BLaER1 treated with 17β-estradiol and CSF1 and Interleukin-3, amounts not matched to agents 10 nM and 100 nM (cell line): ENCODE measurements at regions not wholly inside any gene's neighbourhood (a gene's known extent, or its start where the extent isn't known, plus 50 kb on each side); places are given as distances from the start of the nearest gene placed in this dataset.

ENCODE experiments used
- H3K27ac ChIP-seq, 11 experiments: shearing (Covaris generic); formaldehyde crosslinking; 2 replicates each; pipeline ENCODE4 v1.8.1; 2022
- H3K27me3 ChIP-seq, 11 experiments: shearing (Covaris generic); formaldehyde crosslinking; 2 replicates each; pipeline ENCODE4 v1.8.1; 2022
- H3K36me3 ChIP-seq, 11 experiments: shearing (Covaris generic); formaldehyde crosslinking; 2 replicates each; pipeline ENCODE4 v1.8.1; 2022
- H3K4me1 ChIP-seq, 10 experiments: shearing (Covaris generic); formaldehyde crosslinking; 2 replicates each; pipeline ENCODE4 v1.8.1; 2022
- H3K4me2 ChIP-seq, 11 experiments: shearing (Covaris generic); formaldehyde crosslinking; 2 replicates each; pipeline ENCODE4 v1.8.1; 2022
- H3K4me3 ChIP-seq, 10 experiments: shearing (Covaris generic); formaldehyde crosslinking; 2 replicates each; pipeline ENCODE4 v1.8.1; 2022
- H3K9ac ChIP-seq, 11 experiments: shearing (Covaris generic); formaldehyde crosslinking; 2 replicates each; pipeline ENCODE4 v1.8.1; 2022
- H3K9me3 ChIP-seq, 11 experiments: shearing (Covaris generic); formaldehyde crosslinking; replicated peaks in 1 of 11; 2 replicates each; pipeline ENCODE4 v1.8.1; 2022
- H4K20me1 ChIP-seq, 11 experiments: shearing (Covaris generic); formaldehyde crosslinking; 2 replicates each; pipeline ENCODE4 v1.8.1; 2022
- Cebpa-rat ChIP-seq, 11 experiments: shearing (Covaris generic); IDR thresholded peaks; 2 replicates each; pipeline ENCODE4 v1.8.1; 2022

DNA sequence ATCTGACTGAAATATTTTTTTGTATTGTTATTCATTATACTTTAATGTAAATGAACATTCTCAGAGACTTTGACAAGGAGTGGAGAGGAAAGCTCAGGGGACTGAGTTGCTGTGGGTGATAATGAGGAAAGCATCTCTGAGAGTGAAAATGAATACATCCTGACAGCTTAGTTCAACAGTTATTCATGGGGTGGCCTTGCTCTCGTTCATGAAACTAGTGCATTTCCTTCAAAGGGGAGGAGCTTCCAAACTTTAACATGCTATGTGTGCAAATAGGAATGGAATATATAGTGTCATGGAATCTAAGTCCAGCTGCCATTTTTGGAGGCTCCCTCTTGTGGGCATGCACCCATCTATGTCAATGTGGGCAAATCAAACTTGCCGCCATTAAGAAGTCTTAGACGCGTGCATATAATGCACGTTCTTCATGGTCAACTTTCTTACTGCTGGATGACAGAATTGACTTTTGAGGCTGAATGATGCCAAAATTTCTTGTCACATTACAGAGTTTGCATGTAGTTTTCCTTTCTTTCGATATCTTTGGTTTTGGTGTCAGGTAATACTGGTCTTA lies 124.3 kb upstream of the TMEM170B start:
- no peak for TF ChIP-seq Cebpa-rat (IDR thresholded peaks at IDR 0.05)
- no peaks in the 10 kb centered on the region for H3K27me3 ChIP-seq
- H3K4me3 ChIP-seq = no peak overlapping the region
- peak overlapping the region in 3 of 11 experiments; percentile 21 to 63 (median 54); a peak in 4 of 22 replicates for H3K9ac ChIP-seq
- peak overlapping the region in 6 of 11 experiments; percentile 9 to 89 (median 38); a peak in 10 of 22 replicates for H3K4me2 ChIP-seq
- H3K36me3 ChIP-seq = peaks cover 0 to 6% (median 0%) of the 10 kb centered on the region in 11 experiments; a peak in 1 of 22 replicates
- H4K20me1 ChIP-seq = no peaks in the 10 kb centered on the region
- peak overlapping the region in 4 of 11 experiments; percentile 24 to 89 (median 74); a peak in 7 of 22 replicates for H3K27ac ChIP-seq
- H3K9me3 ChIP-seq = peaks cover 20 to 25% (median 22%) of the 10 kb centered on the region in 11 experiments
- H3K4me1 ChIP-seq = peaks cover 13 to 67% (median 22%) of the 10 kb centered on the region in 10 experiments; a peak in 19 of 20 replicates

DNA sequence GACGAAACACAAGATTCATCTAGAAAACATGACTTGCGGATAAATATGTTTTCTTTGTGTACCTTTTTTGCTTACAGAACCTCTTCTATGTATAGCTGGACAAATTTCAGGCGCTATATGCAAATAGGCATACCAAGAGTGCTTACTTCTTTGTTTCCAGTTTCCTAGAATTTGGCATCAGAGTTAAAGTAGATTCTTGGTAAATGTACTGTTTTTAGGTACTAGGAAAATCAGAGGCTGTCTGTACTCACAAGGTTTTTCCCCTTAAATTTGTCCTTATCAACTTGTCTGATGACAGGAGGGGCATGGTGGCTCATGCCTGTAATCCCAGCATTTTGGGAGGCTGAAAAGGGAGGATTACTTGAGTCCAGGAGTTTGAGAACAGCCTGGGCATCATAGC lies 124.9 kb upstream of the TMEM170B start:
- peaks cover 16 to 22% (median 20%) of the 10 kb centered on the region in 11 experiments for H3K9me3 ChIP-seq
- H3K9ac ChIP-seq = peak overlapping the region in 2 of 11 experiments; percentile 63 to 64; a peak in 3 of 22 replicates
- H3K36me3 ChIP-seq = peaks cover 0 to 6% (median 0%) of the 10 kb centered on the region in 11 experiments; a peak in 1 of 22 replicates
- H3K4me1 ChIP-seq = peaks cover 13 to 69% (median 22%) of the 10 kb centered on the region in 10 experiments; a peak in 19 of 20 replicates
- TF ChIP-seq Cebpa-rat (IDR thresholded peaks at IDR 0.05) = no peak
- H3K27me3 ChIP-seq = no peaks in the 10 kb centered on the region
- no peaks in the 10 kb centered on the region for H4K20me1 ChIP-seq
- H3K27ac ChIP-seq = peak overlapping the region in 4 of 11 experiments; percentile 24 to 89 (median 74); a peak in 7 of 22 replicates
- peak overlapping the region in 7 of 11 experiments; percentile 13 to 89 (median 44); a peak in 9 of 22 replicates for H3K4me2 ChIP-seq
- no peak overlapping the region for H3K4me3 ChIP-seq

DNA sequence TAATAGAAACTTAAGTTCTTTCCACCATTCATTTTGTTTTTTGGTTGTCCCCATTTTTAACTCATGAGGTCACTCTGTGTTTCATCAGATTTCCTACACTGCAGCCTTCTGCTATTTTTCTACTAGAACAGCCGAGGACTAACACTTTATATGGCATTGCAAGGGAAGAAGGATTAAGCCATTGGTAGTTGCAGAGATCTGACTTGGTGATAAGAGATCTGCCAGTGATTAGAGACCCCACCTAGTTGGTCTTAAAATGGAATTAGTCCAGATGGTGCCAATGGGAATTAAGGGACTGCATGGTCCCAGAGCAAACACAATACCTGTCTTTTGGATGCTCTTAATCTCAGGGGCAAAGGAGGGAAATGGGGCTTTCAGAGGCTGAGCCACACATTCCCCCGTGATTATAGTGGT lies 125.5 kb upstream of the TMEM170B start:
- Histone ChIP-seq H3K27me3 (no peaks in the 10 kb centered on the region), H3K4me2 (peak overlapping the region; percentile 13 to 89 (median 44); a peak in 20 of 22 replicates)

DNA sequence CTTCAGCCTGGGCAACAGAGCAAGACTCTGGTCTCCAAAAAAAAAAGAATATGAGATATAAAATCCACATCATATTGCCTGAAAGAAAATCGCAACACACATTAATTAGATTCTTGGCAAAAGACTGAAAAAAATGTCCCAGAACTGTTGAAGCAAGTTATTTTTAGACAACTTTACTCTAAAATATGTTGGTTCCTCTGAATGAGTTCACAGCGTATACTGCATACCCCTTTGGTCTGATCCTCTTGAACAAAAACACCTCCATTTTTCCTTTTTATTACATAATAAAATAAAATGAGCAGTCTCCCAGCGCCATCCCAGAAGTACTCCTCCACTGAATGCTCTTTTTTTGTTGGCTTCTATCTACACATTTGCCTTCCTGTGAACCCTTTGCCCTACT lies 126.0 kb upstream of the TMEM170B start:
- H3K36me3 ChIP-seq = no peaks in the 10 kb centered on the region
- H3K27me3 ChIP-seq = no peaks in the 10 kb centered on the region
- TF ChIP-seq Cebpa-rat (IDR thresholded peaks at IDR 0.05) = no peak
- H3K9me3 ChIP-seq = peaks cover 6 to 12% (median 10%) of the 10 kb centered on the region in 11 experiments
- H3K4me3 ChIP-seq = no peak overlapping the region
- peaks cover 13 to 79% (median 22%) of the 10 kb centered on the region in 10 experiments; a peak in 19 of 20 replicates for H3K4me1 ChIP-seq
- H3K4me2 ChIP-seq = peak overlapping the region; percentile 13 to 89 (median 44); a peak in 20 of 22 replicates
- peak overlapping the region in 3 of 11 experiments; percentile 68 to 89 (median 80); a peak in 6 of 22 replicates for H3K27ac ChIP-seq
- no peaks in the 10 kb centered on the region for H4K20me1 ChIP-seq
- peak overlapping the region in 2 of 11 experiments; percentile 63 to 64; a peak in 2 of 22 replicates for H3K9ac ChIP-seq

More for the DNA sequence above, 125.5 kb upstream of the TMEM170B start:
- peaks cover 13 to 75% (median 22%) of the 10 kb centered on the region in 10 experiments; a peak in 19 of 20 replicates for H3K4me1 ChIP-seq
- H4K20me1 ChIP-seq = no peaks in the 10 kb centered on the region
- TF ChIP-seq Cebpa-rat (IDR thresholded peaks at IDR 0.05) = no peak
- H3K36me3 ChIP-seq = peaks cover 0 to 3% (median 0%) of the 10 kb centered on the region in 11 experiments; a peak in 1 of 22 replicates
- H3K4me3 ChIP-seq = no peak overlapping the region
- peaks cover 10 to 16% (median 14%) of the 10 kb centered on the region in 11 experiments for H3K9me3 ChIP-seq
- peak overlapping the region in 2 of 11 experiments; percentile 63 to 64; a peak in 3 of 22 replicates for H3K9ac ChIP-seq
- peak overlapping the region in 3 of 11 experiments; percentile 68 to 89 (median 80); a peak in 6 of 22 replicates for H3K27ac ChIP-seq

DNA sequence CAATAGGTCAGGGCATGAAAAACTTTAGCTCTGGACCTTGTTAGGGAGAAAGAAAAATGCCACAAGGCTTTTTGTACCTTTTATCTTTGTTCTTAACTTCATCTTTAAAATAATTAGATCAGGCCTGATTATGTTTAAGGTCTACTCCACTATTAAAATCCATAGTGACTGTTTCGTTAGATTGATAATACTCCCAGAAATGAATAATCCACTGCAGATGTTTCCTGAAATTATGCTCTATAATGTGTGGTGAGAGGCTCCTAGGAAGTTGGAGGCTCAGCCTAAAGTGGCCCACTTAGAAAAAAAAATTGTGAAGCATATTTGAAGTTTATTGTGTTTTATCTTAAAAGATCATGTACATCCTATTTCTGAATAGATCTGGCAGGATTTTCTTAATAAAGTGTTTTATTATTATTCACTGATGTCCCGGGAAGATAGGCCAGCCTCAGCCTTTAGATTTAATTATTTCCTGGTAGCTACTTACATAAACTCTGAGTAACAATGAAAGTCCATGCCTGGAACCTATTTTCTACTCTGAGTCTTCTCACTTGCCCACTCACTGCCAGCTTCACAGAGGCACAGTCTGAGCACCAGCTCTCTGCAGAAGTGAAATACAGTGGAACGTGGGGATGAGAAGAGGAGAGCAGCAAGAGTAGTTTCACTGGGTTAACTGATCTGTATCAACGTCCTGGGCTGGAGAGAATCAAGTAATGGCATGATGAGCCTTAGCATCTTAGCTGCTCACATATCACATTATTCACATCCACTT lies 126.8 kb upstream of the TMEM170B start:
- peak overlapping the region in 4 of 11 experiments; percentile 7 to 89 (median 62); a peak in 7 of 22 replicates for H3K4me2 ChIP-seq
- no peak overlapping the region for H3K4me3 ChIP-seq
- no peak for TF ChIP-seq Cebpa-rat (IDR thresholded peaks at IDR 0.05)
- no peaks in the 10 kb centered on the region for H3K27me3 ChIP-seq
- peaks cover 0 to 3% (median under 1%) of the 10 kb centered on the region in 11 experiments; a peak in 9 of 22 replicates for H3K9me3 ChIP-seq
- H4K20me1 ChIP-seq = no peaks in the 10 kb centered on the region
- no peaks in the 10 kb centered on the region for H3K36me3 ChIP-seq
- H3K4me1 ChIP-seq = peaks cover 13 to 88% (median 24%) of the 10 kb centered on the region in 10 experiments
- peak overlapping the region in 2 of 11 experiments; percentile 25 to 46; a peak in 2 of 22 replicates for H3K9ac ChIP-seq
- H3K27ac ChIP-seq = peak overlapping the region in 3 of 11 experiments; percentile 35 to 89 (median 80); a peak in 6 of 22 replicates

DNA sequence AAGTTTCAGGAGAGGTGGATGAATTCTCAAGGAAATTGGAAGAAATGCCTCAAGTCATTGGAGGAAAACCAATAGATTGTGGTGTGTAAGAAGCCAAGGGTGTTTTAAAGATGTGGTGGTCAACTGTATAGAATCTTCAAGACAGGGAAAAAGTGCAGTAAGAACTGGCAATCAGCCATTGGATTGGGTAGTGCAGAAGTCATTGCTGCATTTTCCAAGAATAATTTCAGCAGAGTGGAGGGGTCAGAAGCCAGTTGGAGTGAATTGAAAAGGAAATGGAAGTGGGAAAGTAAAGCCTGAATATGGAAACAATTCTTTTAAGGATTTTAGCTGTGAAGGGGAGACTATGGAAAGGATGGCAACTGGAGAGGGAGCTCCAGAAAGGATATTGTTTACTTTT lies 128.2 kb upstream of the TMEM170B start:
- H3K4me2 ChIP-seq = peak overlapping the region in 2 of 11 experiments; percentile 28 to 39; a peak in 2 of 22 replicates

DNA sequence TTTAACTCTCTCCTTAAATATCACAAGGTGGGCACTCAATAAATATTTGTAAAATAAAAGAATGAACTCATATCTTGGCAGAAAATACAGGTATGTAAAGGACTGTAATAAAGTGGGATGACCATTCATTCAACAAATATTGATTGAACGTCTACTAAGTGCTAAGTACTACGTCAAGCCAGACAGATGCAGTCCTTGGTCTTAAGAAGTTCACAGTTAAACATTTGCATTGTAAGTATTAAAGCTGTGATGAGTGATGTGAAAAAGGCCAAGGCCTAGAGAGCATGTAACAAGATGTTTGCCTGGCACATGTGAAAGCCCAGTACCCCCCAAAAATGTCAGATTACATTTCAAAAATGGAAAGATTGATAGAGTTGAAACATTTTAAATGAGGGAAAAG lies 130.1 kb upstream of the TMEM170B start:
- Histone ChIP-seq H3K27ac (peak overlapping the region in 1 of 11 experiments; percentile 76; a peak in 2 of 22 replicates), H4K20me1 (no peaks in the 10 kb centered on the region), H3K9me3 (peaks cover 0 to 18% (median 10%) of the 10 kb centered on the region in 11 experiments; a peak in 18 of 22 replicates), H3K4me3 (no peak overlapping the region), H3K36me3 (no peaks in the 10 kb centered on the region), H3K4me1 (peaks cover 29 to 94% (median 49%) of the 10 kb centered on the region in 10 experiments), H3K27me3 (no peaks in the 10 kb centered on the region), H3K9ac (no peak overlapping the region), H3K4me2 (peak overlapping the region in 2 of 11 experiments; percentile 72 to 79; a peak in 2 of 22 replicates)
- no peak for TF ChIP-seq Cebpa-rat (IDR thresholded peaks at IDR 0.05)

More for the DNA sequence above, 128.2 kb upstream of the TMEM170B start:
- H3K27ac ChIP-seq = no peak overlapping the region
- no peaks in the 10 kb centered on the region for H4K20me1 ChIP-seq
- H3K4me1 ChIP-seq = peaks cover 25 to 94% (median 38%) of the 10 kb centered on the region in 10 experiments
- no peak overlapping the region for H3K9ac ChIP-seq
- H3K36me3 ChIP-seq = no peaks in the 10 kb centered on the region
- no peak for TF ChIP-seq Cebpa-rat (IDR thresholded peaks at IDR 0.05)
- no peaks in the 10 kb centered on the region for H3K27me3 ChIP-seq
- no peak overlapping the region for H3K4me3 ChIP-seq
- no peaks in the 10 kb centered on the region for H3K9me3 ChIP-seq

DNA sequence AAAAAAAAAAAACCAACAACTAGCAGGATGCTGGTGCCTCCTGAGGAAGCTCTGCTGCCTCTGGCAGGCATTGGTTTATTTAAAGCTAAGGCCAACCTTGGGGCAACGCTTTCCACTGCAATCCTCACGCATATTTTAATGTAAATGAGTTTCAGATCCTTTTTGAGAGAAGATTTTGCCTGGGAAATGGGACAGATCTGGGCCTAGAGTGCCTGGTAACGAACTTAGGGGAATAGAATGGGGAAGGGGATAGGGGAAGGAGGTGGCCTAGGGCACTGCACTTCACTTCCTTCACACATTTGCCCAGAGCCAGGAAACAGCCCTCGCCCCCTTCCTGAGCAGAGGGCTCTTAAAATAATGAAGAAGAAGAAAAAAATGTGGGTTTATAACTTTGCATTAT lies 132.7 kb upstream of the TMEM170B start:
- H3K27ac ChIP-seq = peak overlapping the region in 9 of 11 experiments; percentile 5 to 76 (median 52); a peak in 15 of 22 replicates
- peak overlapping the region in 6 of 11 experiments; percentile 13 to 71 (median 35); a peak in 9 of 22 replicates for H3K9ac ChIP-seq
- no peak; a peak in 1 of 22 replicates for TF ChIP-seq Cebpa-rat (IDR thresholded peaks at IDR 0.05)
- H4K20me1 ChIP-seq = no peaks in the 10 kb centered on the region
- H3K4me3 ChIP-seq = no peak overlapping the region
- H3K4me2 ChIP-seq = peak overlapping the region; percentile 31 to 79 (median 63)
- H3K9me3 ChIP-seq = peaks cover 0 to 28% (median 23%) of the 10 kb centered on the region in 11 experiments; a peak in 20 of 22 replicates
- H3K36me3 ChIP-seq = no peaks in the 10 kb centered on the region
- H3K27me3 ChIP-seq = no peaks in the 10 kb centered on the region
- peaks cover 19 to 75% (median 32%) of the 10 kb centered on the region in 10 experiments for H3K4me1 ChIP-seq
